ENCODE measurements at regions not wholly inside any gene's neighbourhood (a gene's known extent, or its start where the extent isn't known, plus 50 kb on each side); places are given as distances from the start of the nearest gene placed in this dataset.

DNA sequence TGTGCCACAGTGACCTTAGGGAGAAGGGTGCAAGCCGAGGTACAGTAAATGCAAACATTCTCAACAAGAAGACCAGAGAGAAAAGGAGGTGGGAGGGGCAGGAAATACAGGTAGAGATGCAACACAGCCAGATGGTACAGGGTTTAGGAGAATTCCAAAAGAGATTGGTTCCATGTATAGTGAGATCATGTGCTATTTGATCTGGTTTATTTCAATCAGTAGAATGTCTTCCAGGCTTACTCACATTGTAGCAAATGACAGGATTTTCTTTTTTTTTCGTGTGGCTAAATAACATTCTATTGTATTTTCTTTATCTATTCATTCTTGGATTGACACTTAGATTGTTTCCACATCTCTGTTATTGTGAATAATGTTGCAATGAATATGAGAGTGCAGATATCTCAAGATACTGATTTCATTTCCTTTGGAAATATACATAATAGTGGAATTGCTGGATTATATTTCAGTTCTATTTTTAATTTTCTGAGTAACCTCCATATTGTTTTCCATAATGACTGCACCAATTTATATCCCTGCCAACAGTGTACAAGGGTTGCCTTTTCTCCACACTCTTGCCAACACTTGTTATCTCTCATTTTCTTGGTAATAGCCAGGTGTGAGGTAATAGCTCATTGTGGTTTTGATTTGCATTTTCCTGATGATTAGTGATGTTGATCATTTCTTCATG is 107.8 kb upstream of the GAS1 start:
- no peak for TF ChIP-seq CTCF (IDR thresholded peaks at IDR 0.05; ENCODE audit: insufficient read depth, low read length)
- TF ChIP-seq POLR2AphosphoS5 (IDR thresholded peaks at IDR 0.05; ENCODE audit: low read depth) = no peak
- TF ChIP-seq REST (IDR thresholded peaks at IDR 0.05; ENCODE audit: insufficient replicate concordance, low read depth) = no peak
- TF ChIP-seq GABPA (IDR thresholded peaks at IDR 0.05; ENCODE audit: low read depth) = no peak
